ENCODE measurements at regions not wholly inside any gene's neighbourhood (a gene's known extent, or its start where the extent isn't known, plus 50 kb on each side); places are given as distances from the start of the nearest gene placed in this dataset.

GRCh38 chr2:56500317-56500716 lies 316.5 kb downstream of the CCDC85A start:
- in situ Hi-C loops (cut with HindIII; ENCODE audit: low sequenced_read_pairs): no loop called here
- no peak for DNase-seq (ENCODE audit: low read depth, low spot score)
- TF ChIP-seq, protein P1, sequence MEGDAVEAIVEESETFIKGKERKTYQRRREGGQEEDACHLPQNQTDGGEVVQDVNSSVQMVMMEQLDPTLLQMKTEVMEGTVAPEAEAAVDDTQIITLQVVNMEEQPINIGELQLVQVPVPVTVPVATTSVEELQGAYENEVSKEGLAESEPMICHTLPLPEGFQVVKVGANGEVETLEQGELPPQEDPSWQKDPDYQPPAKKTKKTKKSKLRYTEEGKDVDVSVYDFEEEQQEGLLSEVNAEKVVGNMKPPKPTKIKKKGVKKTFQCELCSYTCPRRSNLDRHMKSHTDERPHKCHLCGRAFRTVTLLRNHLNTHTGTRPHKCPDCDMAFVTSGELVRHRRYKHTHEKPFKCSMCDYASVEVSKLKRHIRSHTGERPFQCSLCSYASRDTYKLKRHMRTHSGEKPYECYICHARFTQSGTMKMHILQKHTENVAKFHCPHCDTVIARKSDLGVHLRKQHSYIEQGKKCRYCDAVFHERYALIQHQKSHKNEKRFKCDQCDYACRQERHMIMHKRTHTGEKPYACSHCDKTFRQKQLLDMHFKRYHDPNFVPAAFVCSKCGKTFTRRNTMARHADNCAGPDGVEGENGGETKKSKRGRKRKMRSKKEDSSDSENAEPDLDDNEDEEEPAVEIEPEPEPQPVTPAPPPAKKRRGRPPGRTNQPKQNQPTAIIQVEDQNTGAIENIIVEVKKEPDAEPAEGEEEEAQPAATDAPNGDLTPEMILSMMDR (IDR thresholded peaks at IDR 0.05; ENCODE audit: low read depth, low read length): no peak
- no peak overlapping the region for H3K4me3 ChIP-seq (ENCODE audit: low read depth, low read length)

DNA sequence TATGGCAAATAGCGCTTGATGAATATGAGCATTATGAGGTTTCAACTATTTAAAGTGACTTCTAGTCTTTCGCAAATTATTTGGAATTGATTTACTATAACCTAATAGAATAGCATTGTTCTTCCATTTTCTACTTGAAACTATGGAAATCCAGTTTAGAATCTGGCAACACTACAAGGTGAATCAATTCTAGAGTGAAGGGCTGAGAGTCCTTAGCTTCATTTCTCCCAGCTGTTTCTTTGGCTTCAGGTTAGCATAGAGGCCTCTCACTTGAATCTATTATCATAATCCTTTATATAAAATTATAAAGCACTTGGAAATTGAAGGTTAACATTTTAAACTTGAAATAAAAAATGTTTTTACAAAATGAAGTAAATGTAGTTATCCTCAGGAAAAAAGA lies 318.8 kb downstream of the CCDC85A start:
- H3K4me3 ChIP-seq (ENCODE audit: low read depth, low read length): no peak overlapping the region
- DNase-seq (ENCODE audit: low read depth, low spot score): no peak
- in situ Hi-C loops (cut with HindIII; ENCODE audit: low sequenced_read_pairs): no loop called here
- TF ChIP-seq, protein P1 (IDR thresholded peaks at IDR 0.05; ENCODE audit: low read depth, low read length): no peak

DNA sequence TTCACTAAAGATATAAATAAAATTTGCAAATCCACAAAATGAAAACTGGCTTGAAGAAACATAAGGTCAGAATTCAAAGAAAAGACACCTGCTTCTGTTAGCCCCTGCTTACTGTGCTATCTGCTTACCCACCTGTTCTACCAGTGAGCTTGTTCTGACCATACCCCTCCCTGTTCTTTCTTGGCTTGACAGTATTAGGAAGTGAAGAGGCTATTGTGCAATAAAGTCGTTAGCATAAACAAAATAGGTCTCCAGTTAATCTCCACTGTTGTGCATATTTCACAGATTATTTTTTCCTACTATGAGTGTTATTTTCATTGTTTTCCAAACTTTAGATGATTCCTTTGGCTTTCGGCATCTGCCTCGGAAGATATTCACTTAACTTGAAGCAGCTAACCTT lies 322.1 kb downstream of the CCDC85A start:
- in situ Hi-C loops (cut with HindIII; ENCODE audit: low sequenced_read_pairs): no loop called here
- DNase-seq (ENCODE audit: low read depth, low spot score): no peak
- TF ChIP-seq, protein P1 (IDR thresholded peaks at IDR 0.05; ENCODE audit: low read depth, low read length): no peak
- H3K4me3 ChIP-seq (ENCODE audit: low read depth, low read length): no peak overlapping the region

- in situ Hi-C loops (cut with HindIII; ENCODE audit: low sequenced_read_pairs): no loop called here
- no peak overlapping the region for H3K4me3 ChIP-seq (ENCODE audit: low read depth, low read length)
- TF ChIP-seq, protein P1 (IDR thresholded peaks at IDR 0.05; ENCODE audit: low read depth, low read length): no peak
- DNase-seq (ENCODE audit: low read depth, low spot score): no peak
Observed at GRCh38 chr2:56508662-56509061, 324.9 kb downstream of the CCDC85A start.

GRCh38 chr2:56510610-56511009 lies 326.8 kb downstream of the CCDC85A start:
- in situ Hi-C loops (cut with HindIII; ENCODE audit: low sequenced_read_pairs): no loop called here
- TF ChIP-seq, protein P1 (IDR thresholded peaks at IDR 0.05; ENCODE audit: low read depth, low read length): no peak
- no peak overlapping the region for H3K4me3 ChIP-seq (ENCODE audit: low read depth, low read length)
- no peak for DNase-seq (ENCODE audit: low read depth, low spot score)

- H3K4me3 ChIP-seq (ENCODE audit: low read depth, low read length): no peak overlapping the region
- no peak for DNase-seq (ENCODE audit: low read depth, low spot score)
- TF ChIP-seq, protein P1 (IDR thresholded peaks at IDR 0.05; ENCODE audit: low read depth, low read length): no peak
- in situ Hi-C loops (cut with HindIII; ENCODE audit: low sequenced_read_pairs): no loop called here
Observed at GRCh38 chr2:56515399-56515798, 331.6 kb downstream of the CCDC85A start.

DNA sequence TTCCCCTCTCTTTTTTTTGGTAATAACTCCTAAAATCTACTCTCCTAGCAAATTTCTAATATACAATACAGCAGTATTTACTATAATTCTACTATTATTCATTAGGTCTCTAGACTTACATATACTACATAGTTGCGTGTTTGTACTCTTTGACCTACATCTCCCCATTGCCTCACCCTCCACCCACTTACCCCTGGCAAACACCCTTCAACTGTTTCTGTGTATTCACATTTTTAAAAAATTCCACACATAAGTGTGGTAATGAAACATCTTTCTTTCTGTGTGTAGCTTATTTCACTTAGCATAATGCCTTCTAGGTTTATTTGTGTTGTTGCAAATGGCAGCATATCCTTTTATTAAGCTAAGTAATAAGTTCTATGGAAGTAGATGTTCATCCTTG lies 336.0 kb downstream of the CCDC85A start:
- no peak overlapping the region for H3K4me3 ChIP-seq (ENCODE audit: low read depth, low read length)
- TF ChIP-seq, protein P1 (IDR thresholded peaks at IDR 0.05; ENCODE audit: low read depth, low read length): no peak
- in situ Hi-C loops (cut with HindIII; ENCODE audit: low sequenced_read_pairs): no loop called here
- no peak for DNase-seq (ENCODE audit: low read depth, low spot score)

All from astrocyte of the spinal cord (primary cell).